GM12865 (cell line): ENCODE measurements at regions not wholly inside any gene's neighbourhood (a gene's known extent, or its start where the extent isn't known, plus 50 kb on each side); places are given as distances from the start of the nearest gene placed in this dataset.

ENCODE experiments used
- DNase-seq: peaks from one replicate; pipeline ENCODE4 v3.0.0; 2010; ENCODE audit warnings: low read depth
- H3K4me3 ChIP-seq: 2 replicates; pipeline ENCODE4 v1.5.1; 2011; ENCODE audit warnings: mild to moderate bottlenecking, low read depth, low read length, control low read depth
- TF ChIP-seq, protein P1 (sequence below): IDR thresholded peaks from 2 replicates; pipeline ENCODE4 v1.5.1; 2011; ENCODE audit warnings: low read length, control low read depth, low read depth, inconsistent platforms; ENCODE audit not compliant: insufficient read depth; ENCODE audit errors: missing control alignments

DNA sequence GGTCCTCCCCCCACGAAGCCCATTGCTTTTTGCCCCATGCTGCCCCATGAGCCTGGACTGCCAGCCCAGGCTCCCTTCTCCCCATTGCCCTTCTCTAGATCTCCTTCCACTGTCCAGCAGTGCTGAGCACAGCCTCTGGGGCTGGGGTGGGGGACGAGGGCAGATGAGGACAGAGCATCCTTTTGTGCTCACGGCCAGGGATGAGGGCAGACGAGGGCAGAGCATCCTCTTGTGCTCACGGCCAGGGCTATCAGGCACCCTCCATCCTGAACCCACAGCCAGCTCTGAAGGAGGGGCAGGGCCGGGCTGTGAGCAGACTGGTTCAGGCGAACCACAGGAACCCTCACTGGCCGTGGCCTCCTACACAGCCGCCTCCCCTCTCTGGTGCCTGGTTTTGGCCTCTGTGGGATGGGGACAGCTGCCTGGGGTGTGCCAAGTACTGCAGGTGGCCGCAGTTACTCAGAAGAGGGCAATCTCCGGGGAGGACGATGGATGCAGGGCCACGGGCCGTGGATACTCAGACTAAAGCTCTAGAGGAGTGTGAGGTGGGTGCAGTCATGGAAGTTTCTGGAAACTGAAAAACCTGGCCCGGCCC lies 1258.8 kb downstream of the BRD1 start:
- DNase-seq: no peak
- H3K4me3 ChIP-seq: no peak overlapping the region
- TF ChIP-seq, protein P1, sequence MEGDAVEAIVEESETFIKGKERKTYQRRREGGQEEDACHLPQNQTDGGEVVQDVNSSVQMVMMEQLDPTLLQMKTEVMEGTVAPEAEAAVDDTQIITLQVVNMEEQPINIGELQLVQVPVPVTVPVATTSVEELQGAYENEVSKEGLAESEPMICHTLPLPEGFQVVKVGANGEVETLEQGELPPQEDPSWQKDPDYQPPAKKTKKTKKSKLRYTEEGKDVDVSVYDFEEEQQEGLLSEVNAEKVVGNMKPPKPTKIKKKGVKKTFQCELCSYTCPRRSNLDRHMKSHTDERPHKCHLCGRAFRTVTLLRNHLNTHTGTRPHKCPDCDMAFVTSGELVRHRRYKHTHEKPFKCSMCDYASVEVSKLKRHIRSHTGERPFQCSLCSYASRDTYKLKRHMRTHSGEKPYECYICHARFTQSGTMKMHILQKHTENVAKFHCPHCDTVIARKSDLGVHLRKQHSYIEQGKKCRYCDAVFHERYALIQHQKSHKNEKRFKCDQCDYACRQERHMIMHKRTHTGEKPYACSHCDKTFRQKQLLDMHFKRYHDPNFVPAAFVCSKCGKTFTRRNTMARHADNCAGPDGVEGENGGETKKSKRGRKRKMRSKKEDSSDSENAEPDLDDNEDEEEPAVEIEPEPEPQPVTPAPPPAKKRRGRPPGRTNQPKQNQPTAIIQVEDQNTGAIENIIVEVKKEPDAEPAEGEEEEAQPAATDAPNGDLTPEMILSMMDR: no peak

DNA sequence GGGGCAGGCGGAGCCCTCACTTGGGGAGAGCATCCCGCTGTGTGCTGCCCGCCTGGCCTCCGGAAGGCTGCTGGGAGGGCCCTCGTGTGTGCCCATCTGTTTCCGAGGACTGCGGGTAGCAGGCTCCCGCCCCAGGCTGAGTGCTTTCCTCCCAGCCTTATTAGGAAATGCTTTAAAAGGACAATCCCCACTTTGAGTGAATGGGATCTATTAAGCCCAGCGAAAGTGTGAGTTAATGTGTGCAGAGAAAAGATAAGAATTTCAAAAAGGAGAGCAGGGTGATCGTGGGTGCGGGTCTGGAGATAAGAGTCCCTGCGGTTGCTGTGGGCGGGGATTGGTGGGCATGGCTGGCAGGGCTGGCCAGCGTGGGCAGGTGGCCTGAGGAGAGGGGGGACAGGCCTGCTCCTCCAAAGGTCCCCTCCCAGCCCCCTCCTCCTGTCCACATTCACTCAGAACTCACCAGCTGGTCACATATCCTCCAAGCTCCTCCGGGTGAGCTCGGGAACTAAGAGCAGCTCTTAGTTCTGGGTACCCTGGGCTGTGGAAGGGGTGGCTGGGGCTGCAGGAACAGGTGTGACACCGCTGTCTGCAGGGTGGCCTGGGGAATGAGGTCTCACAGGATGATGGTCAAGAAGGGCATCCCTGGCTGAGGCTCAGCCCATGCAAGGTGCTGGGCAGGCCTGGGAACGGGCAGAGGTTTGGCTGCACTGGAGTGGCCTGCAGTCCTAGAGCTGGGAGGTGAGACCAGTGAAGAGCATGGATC lies 1260.3 kb downstream of the BRD1 start:
- TF ChIP-seq, protein P1: no peak
- H3K4me3 ChIP-seq: no peak overlapping the region
- DNase-seq: no peak

DNA sequence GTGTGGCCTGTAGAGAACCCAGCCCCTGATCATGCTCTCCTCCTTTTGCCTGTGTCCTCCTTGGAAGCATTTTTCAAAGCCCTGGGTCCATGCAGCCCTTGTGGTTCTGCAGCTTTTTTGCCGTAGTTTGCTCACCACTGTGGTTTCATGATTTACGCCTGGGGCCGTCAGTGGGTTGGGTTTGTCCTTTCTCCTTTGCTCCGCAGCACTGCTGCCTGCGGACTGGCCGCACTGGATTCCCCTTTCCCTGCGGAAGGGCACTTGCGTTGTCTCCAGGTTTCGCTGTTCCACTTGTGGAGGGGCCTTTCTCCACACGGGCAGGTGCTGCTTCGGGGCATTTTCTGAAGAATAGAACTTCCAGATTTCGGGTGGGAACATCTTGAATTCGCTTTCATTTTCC lies 1260.9 kb downstream of the BRD1 start:
- TF ChIP-seq, protein P1: no peak
- DNase-seq: no peak
- H3K4me3 ChIP-seq: no peak overlapping the region

DNA sequence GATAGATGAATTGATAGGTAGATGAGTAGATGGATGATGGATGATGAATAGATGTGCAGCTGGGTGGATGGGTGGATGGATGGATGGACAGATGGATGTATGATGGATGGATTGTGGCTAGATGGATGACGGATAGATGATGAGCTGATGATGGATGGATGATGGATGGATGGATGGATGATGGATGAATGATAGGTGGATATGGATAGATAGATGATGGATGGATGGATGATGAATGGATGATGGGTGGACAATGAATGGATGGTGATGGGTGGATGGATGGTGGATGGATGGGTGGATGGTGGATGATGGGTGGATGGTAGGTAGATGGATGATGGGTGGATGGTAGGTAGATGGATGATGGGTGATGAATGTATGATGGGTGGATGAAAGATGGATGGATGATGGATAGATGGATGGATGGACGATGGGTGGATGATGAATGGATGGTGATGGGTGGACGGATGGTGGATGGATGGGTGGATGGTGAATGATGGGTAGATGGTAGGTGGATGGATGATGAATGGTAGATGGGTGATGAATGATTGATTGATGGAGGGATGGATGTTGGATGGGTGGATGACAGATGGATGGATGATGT lies 1261.7 kb downstream of the BRD1 start:
- TF ChIP-seq, protein P1: no peak
- H3K4me3 ChIP-seq: no peak overlapping the region
- DNase-seq: no peak

DNA sequence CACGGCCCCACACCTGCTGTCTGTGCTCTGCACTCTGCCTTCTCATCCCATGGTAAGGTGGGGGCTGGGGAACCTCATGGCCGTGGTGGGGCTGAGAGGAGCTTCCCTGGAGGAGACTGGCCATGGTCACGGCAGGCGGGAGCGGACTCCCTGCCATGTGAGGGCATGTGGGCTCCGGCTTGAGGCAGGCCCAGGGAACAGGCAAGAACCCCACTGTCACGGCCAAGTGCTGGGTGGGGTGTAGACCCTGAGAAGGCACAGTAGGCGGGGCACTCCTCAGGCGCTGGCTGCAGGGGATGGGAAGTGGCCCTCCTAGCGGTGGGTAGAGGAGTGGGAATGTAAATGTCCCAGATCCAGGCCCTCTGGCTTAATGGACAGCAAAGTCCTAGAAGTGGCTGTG lies 1262.7 kb downstream of the BRD1 start:
- DNase-seq: no peak
- H3K4me3 ChIP-seq: no peak overlapping the region
- TF ChIP-seq, protein P1: no peak

DNA sequence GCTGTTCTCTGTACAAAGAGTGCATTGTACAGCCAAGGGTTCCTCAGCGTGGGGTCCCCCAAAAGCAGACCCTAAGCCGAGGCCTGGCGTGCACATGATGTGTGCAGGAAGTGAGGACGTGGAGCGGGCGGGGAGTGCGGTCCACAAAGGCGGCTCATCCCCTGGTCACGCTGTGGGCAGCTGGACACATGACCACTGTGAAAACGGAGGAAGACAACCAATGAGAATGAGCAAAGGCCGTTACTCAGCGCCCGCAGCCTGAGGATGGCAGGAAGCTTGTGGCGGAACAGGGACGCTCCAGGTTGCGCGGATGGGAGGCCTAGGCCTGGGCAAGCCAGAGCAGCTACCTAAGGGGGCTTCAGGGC lies 1263.7 kb downstream of the BRD1 start:
- DNase-seq: no peak
- TF ChIP-seq, protein P1: no peak
- H3K4me3 ChIP-seq: no peak overlapping the region
